SK-N-SH treated with all-trans-retinoic acid at 6 μM for 48 hours (cell line): ENCODE measurements at regions not wholly inside any gene's neighbourhood (a gene's known extent, or its start where the extent isn't known, plus 50 kb on each side); places are given as distances from the start of the nearest gene placed in this dataset.

ENCODE experiments used
- CSDC2 ChIP-seq: fragments of 250-450 bp; sonication (Bioruptor Pico); IDR thresholded peaks from 2 replicates; pipeline ENCODE4 v1.5.0; 2020; ENCODE audit warnings: mild to moderate bottlenecking, moderate library complexity
- RARB ChIP-seq: fragments of 250-450 bp; sonication (Bioruptor Pico); IDR thresholded peaks from 2 replicates; pipeline ENCODE4 v1.8.0; 2021; ENCODE audit warnings: mild to moderate bottlenecking, moderate library complexity
- TCF4 ChIP-seq: fragments of 250-450 bp; sonication (Bioruptor Pico); IDR thresholded peaks from 2 replicates; pipeline ENCODE4 v1.8.0; 2021; ENCODE audit warnings: mild to moderate bottlenecking, moderate library complexity, borderline replicate concordance
- TSHZ2 ChIP-seq: fragments of 250-450 bp; sonication (Bioruptor Pico); IDR thresholded peaks from 2 replicates; pipeline ENCODE4 v1.5.0; 2020; ENCODE audit warnings: mild to moderate bottlenecking, moderate library complexity
- ZNF8 ChIP-seq: fragments of 450-650 bp; formaldehyde crosslinking; IDR thresholded peaks from 2 replicates; pipeline ENCODE4 v1.5.0; 2020; ENCODE audit warnings: mild to moderate bottlenecking, moderate library complexity

GRCh38 chr1:218939095-218939494 lies 234.6 kb upstream of the LYPLAL1 start:
- TF ChIP-seq ZNF8 (CRISPR knock-in tag) (no peak), TSHZ2 (CRISPR knock-in tag) (no peak), CSDC2 (no peak), TCF4 (CRISPR knock-in tag) (no peak), RARB (CRISPR knock-in tag) (no peak)
